ENCODE measurements at regions not wholly inside any gene's neighbourhood (a gene's known extent, or its start where the extent isn't known, plus 50 kb on each side); places are given as distances from the start of the nearest gene placed in this dataset.

DNA sequence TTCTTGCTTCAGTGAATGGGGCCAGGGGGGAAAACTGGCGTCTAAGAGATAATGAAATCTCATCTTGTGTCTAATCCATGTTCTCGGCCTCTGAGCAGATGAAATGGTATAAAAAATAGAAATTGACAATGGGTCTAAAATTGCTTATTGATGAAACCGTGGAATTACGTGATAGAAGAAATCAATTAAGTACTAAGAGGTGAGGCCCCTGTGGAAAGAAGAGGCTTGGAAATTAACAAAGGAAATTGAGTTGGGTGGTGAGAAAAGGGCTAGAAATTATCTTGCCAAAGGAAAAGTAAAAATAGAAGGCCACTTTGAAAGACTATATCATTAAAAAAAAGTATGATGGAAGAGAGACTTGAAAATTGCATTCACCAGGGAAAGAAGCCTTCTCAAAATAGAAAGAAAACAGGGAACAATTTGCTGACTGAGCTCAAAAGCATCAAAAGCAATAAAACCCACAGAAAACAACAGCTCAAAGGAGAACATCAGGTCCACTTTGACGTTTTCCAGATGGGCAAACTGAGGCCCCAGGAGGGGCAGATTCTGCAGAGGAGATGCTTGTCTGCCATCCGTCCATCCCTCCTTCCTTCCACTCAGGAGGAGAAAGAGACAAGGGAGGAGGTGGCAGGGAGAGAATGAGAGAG lies 226.1 kb upstream of the RTL1 start:
- TF ChIP-seq, protein P1, sequence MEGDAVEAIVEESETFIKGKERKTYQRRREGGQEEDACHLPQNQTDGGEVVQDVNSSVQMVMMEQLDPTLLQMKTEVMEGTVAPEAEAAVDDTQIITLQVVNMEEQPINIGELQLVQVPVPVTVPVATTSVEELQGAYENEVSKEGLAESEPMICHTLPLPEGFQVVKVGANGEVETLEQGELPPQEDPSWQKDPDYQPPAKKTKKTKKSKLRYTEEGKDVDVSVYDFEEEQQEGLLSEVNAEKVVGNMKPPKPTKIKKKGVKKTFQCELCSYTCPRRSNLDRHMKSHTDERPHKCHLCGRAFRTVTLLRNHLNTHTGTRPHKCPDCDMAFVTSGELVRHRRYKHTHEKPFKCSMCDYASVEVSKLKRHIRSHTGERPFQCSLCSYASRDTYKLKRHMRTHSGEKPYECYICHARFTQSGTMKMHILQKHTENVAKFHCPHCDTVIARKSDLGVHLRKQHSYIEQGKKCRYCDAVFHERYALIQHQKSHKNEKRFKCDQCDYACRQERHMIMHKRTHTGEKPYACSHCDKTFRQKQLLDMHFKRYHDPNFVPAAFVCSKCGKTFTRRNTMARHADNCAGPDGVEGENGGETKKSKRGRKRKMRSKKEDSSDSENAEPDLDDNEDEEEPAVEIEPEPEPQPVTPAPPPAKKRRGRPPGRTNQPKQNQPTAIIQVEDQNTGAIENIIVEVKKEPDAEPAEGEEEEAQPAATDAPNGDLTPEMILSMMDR (IDR thresholded peaks at IDR 0.05) = no peak
- TF ChIP-seq POLR2A (IDR thresholded peaks at IDR 0.05) = no peak

Data from right lobe of liver (tissue), 4 donors.